ENCODE measurements at regions not wholly inside any gene's neighbourhood (a gene's known extent, or its start where the extent isn't known, plus 50 kb on each side); places are given as distances from the start of the nearest gene placed in this dataset.

GRCh38 chr5:98433673-98434072 is 339.8 kb upstream of the RGMB start:
- TF ChIP-seq GATA2 (IDR thresholded peaks at IDR 0.05; ENCODE audit: low read depth, low read length) (no peak), GATA3 (IDR thresholded peaks at IDR 0.05; ENCODE audit: low read depth, low read length) (no peak)

All from SH-SY5Y (cell line).